WERI-Rb-1 (cell line): ENCODE measurements at regions not wholly inside any gene's neighbourhood (a gene's known extent, or its start where the extent isn't known, plus 50 kb on each side); places are given as distances from the start of the nearest gene placed in this dataset.
"Not testable (repeated sequence)": the region's sequence is repeated elsewhere in the genome, so short reads cannot be mapped to it uniquely, and the experiment has no call there.

Source experiments
- DNase-seq: peaks from one replicate; pipeline ENCODE4 v3.0.0-alpha.2; 2020
- H3K27ac ChIP-seq: fragments of 250-450 bp; sonication (Bioruptor Pico); 2 replicates; pipeline ENCODE4 v1.5.1; 2020; ENCODE audit warnings: mild to moderate bottlenecking, moderate library complexity
- H3K27me3 ChIP-seq: fragments of 250-450 bp; sonication (Bioruptor Pico); 2 replicates; pipeline ENCODE4 v1.5.1; 2021; ENCODE audit warnings: mild to moderate bottlenecking, low read depth, moderate library complexity; ENCODE audit not compliant: insufficient read depth, severe bottlenecking
- H3K36me3 ChIP-seq: fragments of 250-450 bp; sonication (Bioruptor Pico); 2 replicates; pipeline ENCODE4 v1.5.1; 2020; ENCODE audit warnings: mild to moderate bottlenecking, moderate library complexity
- H3K4me3 ChIP-seq: 2 replicates; pipeline ENCODE4 v1.5.1; 2011; ENCODE audit warnings: low read depth, mild to moderate bottlenecking, control low read depth, low read length
- H3K9me3 ChIP-seq: fragments of 250-450 bp; sonication (Bioruptor Pico); 2 replicates; pipeline ENCODE4 v1.5.1; 2021; ENCODE audit warnings: mild to moderate bottlenecking, moderate library complexity; ENCODE audit not compliant: severe bottlenecking
- CTCF ChIP-seq: IDR thresholded peaks from 2 replicates; pipeline ENCODE4 v1.5.1; 2011; ENCODE audit warnings: low read depth, mild to moderate bottlenecking, control low read depth, inconsistent platforms, low read length

GRCh38 chr13:78121459-78122348 lies 203.1 kb upstream of the EDNRB start:
- no peaks in the 10 kb centered on the region for H3K9me3 ChIP-seq
- H3K27me3 ChIP-seq = no peaks in the 10 kb centered on the region
- peak overlapping the region; percentile 3; the same call in 1 of the 2 replicates for H3K4me3 ChIP-seq
- no peaks in the 10 kb centered on the region for H3K36me3 ChIP-seq
- no peak overlapping the region for H3K27ac ChIP-seq
- DNase-seq = peak; percentile 23
- peak; percentile 40 for TF ChIP-seq CTCF

- TF ChIP-seq CTCF = no peak
- no peaks in the 10 kb centered on the region for H3K36me3 ChIP-seq
- no peak overlapping the region for H3K4me3 ChIP-seq
- no peak for DNase-seq
- no peaks in the 10 kb centered on the region for H3K9me3 ChIP-seq
- H3K27ac ChIP-seq = no peak overlapping the region
- no peaks in the 10 kb centered on the region for H3K27me3 ChIP-seq
Measured at GRCh38 chr13:78121001-78121400, 202.4 kb upstream of the EDNRB start.

GRCh38 chr13:78120144-78120543 lies 201.5 kb upstream of the EDNRB start:
- H3K9me3 ChIP-seq, H3K36me3 ChIP-seq, H3K4me3 ChIP-seq, DNase-seq, H3K27ac ChIP-seq, H3K27me3 ChIP-seq: not testable (repeated sequence)

- not testable (repeated sequence) for H3K36me3 ChIP-seq, H3K27ac ChIP-seq, H3K4me3 ChIP-seq, H3K9me3 ChIP-seq, DNase-seq, H3K27me3 ChIP-seq
Measured at GRCh38 chr13:78117070-78117469, 198.4 kb upstream of the EDNRB start.

- Histone ChIP-seq H3K27ac (no peak overlapping the region), H3K4me3 (no peak overlapping the region), H3K9me3 (no peaks in the 10 kb centered on the region), H3K36me3 (no peaks in the 10 kb centered on the region), H3K27me3 (no peaks in the 10 kb centered on the region)
- DNase-seq = no peak
- TF ChIP-seq CTCF = no peak
Measured at GRCh38 chr13:78105656-78106055, 187.0 kb upstream of the EDNRB start.

- H3K4me3 ChIP-seq = no peak overlapping the region
- no peaks in the 10 kb centered on the region for H3K36me3 ChIP-seq
- TF ChIP-seq CTCF = no peak
- no peak for DNase-seq
- no peak overlapping the region for H3K27ac ChIP-seq
- no peaks in the 10 kb centered on the region for H3K27me3 ChIP-seq
- no peaks in the 10 kb centered on the region for H3K9me3 ChIP-seq
Measured at GRCh38 chr13:78103936-78104335, 185.3 kb upstream of the EDNRB start.

GRCh38 chr13:78102741-78103140 lies 184.1 kb upstream of the EDNRB start:
- no peaks in the 10 kb centered on the region for H3K36me3 ChIP-seq
- no peak overlapping the region for H3K4me3 ChIP-seq
- no peaks in the 10 kb centered on the region for H3K9me3 ChIP-seq
- DNase-seq = no peak
- H3K27me3 ChIP-seq = no peaks in the 10 kb centered on the region
- no peak for TF ChIP-seq CTCF
- H3K27ac ChIP-seq = no peak overlapping the region
